HG02852 (cell line): ENCODE measurements at regions not wholly inside any gene's neighbourhood (a gene's known extent, or its start where the extent isn't known, plus 50 kb on each side); places are given as distances from the start of the nearest gene placed in this dataset.
"Not testable (repeated sequence)": the region's sequence is repeated elsewhere in the genome, so short reads cannot be mapped to it uniquely, and the experiment has no call there.

Experiments used
- ATAC-seq: cut with Tn5 transposase; IDR thresholded peaks from one replicate; pipeline ENCODE4 v1.9.1; 2021; ENCODE audit warnings: mild to moderate bottlenecking, moderate library complexity; ENCODE audit not compliant: unreplicated experiment

DNA sequence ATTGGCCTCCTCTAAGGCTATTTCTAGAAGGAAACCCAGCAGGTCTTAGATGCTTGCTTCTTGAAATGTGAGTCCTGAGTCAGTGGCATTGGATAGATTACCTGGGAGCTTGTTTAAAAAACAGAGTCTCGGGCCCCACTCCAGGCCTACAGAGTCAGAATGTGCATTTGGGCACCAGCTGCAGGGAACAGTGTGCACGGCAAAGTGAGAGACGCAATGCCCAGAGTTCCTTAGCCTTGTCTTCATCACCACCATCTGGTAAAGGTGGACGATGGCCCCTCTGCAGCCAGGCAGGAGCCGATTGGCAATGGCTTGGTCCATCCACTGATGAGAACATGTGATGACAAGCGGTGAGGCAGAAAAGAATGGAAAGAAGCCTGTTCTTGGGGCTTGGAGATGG lies 102.1 kb upstream of the TSC22D1 start:
- ATAC-seq: no peak

DNA sequence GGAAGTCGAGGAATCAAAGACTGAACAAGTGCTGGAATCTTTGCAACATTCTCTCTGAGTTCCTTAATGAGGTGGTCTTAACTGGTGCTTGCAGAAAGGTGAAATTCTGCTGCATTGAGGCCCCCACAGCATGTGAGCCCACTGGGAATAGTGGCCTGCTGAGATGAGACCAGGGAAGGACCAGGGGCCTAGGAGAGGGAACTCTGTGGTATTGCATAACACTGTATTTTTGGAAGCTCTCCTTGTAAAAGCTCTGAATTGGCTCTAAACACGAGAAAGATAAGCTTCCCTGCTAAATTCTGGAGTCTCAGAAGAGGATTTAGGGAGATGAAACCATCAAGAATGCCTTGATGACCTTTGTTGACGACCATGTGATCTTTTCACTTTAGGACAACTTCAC lies 100.4 kb upstream of the TSC22D1 start:
- no peak for ATAC-seq

DNA sequence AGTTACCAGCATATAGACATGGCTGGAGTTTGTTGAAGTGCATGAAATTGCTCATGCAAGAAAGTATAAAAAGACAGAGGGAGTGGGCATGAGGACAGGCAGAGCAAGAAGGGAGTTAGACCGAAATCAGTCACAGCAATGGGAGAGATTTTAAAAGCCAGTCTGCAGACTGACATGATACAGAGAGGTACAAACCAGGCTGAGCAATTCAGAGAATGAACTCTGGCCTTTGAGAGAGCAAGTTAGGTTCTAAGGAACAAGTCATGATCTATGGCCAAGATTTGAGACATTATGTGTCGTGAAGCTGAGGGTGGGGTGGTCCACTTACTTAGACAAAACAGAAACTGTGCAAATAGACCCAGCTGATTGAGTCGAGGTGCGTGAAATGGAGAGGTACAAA lies 93.4 kb upstream of the TSC22D1 start:
- ATAC-seq: no peak

DNA sequence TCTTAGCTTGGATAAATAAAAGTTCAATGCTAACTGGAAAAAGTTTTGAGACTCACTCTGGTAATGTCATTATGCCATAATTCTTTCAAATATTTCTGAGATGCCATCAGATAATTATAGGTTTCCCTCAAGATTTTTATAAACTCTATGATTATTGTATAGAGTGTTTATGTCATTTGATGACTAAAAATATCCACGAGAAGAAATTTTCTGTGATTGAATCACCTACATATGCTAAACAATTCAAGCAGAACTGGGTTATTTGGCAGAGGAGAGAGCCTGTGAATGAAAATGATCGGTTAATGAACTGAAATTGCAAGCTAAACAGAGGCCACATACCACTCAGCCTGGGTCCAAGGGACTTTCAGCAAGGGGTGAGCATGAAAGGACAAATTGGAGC lies 92.6 kb upstream of the TSC22D1 start:
- ATAC-seq: no peak

DNA sequence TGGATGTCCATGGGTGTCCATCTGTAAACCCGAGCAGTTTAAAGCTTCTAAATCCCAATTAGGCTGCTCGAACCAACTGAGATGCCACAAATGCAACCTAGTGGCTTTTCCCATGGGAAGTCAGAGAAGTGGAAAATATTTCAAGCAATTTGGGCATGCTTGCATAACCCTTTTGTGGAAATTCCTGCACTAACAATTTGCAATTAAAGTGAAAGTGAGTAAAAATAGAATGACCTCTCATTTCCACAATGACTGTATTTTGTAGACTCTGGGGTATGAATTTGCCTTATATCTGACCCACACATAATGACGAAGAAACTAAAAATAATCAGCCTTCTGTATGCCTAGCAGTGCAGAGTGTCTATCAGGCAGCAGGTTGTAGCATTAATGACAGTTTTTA lies 91.8 kb upstream of the TSC22D1 start:
- ATAC-seq: peak; percentile 88

DNA sequence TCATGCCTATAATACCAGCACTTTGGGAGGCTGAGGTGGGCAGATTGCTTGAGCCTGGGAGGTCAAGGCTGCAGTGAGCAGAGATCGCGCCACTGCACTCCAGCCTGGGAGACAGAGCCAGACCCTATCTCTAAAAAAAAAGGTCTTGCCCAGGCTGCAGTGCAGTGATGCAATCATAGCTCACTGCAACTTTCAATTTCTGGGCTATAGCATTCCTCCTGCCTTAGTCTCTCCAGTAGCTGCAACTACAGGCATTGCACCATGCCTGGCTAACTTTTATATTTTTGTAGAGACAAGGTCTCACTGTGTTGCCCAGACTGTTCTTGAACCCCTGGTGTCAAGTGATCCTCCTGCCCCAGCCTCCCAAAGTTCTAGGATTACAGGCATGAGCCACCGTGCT lies 90.4 kb upstream of the TSC22D1 start:
- ATAC-seq: not testable (repeated sequence)

DNA sequence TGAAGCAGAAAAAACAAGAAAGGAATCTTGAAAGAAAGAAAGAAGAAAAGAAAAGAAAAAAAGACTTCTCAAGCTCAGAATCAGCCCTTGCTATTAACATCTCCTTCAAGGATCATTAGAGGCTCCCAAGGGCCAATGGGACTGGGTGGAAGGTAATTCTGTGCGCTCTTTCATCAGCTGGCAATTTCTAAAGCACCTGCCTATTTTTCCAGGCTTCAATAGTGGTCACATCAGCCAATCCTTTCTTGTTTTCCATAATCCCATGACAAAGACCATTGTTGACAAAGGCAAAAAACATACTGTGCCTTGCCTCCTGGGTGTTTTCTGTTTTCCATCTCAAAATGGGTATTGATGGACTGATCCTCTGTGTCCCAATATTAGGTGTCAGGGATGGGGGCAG lies 88.2 kb upstream of the TSC22D1 start:
- no peak for ATAC-seq

- no peak for ATAC-seq
These were observed 86.4 kb upstream of the TSC22D1 start for GRCh38 chr13:44662515-44662914.

GRCh38 chr13:44661936-44662335 lies 85.8 kb upstream of the TSC22D1 start:
- ATAC-seq: no peak

GRCh38 chr13:44660050-44660449 lies 83.9 kb upstream of the TSC22D1 start:
- no peak for ATAC-seq

GRCh38 chr13:44652962-44653660 lies 77.0 kb upstream of the TSC22D1 start:
- no peak for ATAC-seq

GRCh38 chr13:44652168-44652567 lies 76.0 kb upstream of the TSC22D1 start:
- no peak for ATAC-seq

- ATAC-seq: no peak
These were observed 75.6 kb upstream of the TSC22D1 start for GRCh38 chr13:44651724-44652123.

- ATAC-seq: no peak
These were observed 75.1 kb upstream of the TSC22D1 start for GRCh38 chr13:44651209-44651608.

DNA sequence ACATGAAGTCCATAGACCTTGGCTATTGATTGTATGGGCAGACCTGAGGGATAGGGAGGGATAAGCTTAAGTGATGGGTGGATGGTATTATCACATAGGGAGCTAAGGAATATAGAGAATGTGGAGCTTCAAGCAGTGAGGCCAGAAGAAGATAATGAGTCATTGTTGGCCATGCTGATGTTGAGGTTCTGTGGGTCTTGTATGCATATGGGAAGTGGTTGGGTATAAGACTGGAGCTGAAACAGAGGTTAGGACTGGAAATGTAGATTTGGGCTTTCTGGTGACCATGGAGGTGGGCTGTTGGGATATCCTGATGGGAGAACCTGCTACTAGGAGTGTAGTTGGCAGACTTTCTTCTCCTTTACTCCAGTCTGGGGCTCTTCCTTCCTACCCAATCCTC lies 73.7 kb upstream of the TSC22D1 start:
- no peak for ATAC-seq

DNA sequence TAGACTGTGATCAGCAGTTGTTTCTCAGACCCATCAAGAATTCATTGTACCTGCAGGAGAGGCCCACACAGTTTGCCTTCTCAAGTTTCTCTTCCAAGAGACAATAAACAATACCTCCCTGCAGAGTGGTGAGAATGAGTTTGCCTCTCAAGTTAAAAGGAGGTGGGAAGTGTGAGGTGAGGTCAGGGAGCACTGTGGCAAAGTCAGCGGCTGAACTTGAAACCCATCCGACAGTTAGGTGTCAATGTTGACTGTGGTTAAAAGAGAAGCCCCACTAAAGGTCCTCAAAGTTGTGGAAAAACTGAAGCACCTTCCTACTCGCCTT lies 72.9 kb upstream of the TSC22D1 start:
- ATAC-seq: no peak

DNA sequence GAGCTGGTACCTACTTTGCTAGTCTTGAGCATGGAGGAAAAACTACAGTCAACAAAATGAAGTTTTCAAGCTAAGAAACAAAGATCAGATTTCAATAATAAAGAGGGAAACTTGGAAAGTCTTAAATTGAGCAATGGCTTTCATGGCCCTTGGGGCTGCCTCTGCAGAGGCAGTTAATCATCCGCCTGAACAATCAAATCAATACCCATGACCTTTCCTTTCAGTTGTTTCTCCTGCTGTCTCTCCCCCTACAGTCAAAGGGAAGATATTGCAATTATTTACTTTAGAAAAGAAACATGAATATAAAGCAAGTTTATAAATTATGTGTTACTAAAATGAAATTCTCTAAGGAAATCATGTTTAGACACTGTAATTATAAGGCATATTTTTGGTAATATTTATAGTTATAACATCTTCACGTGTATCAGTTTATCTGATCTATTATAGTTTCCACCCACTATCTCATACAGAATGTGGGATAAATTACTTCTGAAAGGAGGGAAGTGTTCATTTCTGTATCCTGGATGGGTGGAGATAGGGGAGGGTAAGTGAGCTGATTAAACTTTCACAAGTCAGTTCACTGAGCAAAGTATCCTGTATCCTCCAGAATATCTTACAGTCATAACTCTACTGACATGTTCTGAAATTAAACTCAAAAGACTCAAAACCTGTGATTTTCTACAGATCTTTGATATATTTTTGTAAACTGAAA lies 72.4 kb upstream of the TSC22D1 start:
- ATAC-seq: no peak

- ATAC-seq: not testable (repeated sequence)
These were observed 71.4 kb upstream of the TSC22D1 start for GRCh38 chr13:44647560-44647959.

DNA sequence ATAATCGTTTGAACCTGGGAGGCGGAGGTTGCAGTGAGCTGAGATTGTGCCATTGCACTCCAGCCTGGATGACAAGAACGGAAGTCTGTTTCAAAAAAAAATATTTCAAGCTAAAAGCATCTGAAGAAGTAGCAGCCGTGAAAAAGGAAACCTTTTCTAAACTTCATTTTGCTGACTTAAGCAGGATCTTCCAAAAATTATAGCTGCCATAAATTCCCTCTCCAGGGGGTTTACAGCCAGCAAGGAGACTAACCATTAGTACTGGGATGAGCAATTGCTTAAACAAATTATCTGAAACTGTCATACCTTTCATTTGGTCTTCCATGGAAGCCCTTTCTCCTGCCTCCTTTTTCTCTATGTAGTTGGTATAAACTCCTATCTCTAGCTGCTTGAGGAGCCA lies 69.9 kb upstream of the TSC22D1 start:
- ATAC-seq: no peak

DNA sequence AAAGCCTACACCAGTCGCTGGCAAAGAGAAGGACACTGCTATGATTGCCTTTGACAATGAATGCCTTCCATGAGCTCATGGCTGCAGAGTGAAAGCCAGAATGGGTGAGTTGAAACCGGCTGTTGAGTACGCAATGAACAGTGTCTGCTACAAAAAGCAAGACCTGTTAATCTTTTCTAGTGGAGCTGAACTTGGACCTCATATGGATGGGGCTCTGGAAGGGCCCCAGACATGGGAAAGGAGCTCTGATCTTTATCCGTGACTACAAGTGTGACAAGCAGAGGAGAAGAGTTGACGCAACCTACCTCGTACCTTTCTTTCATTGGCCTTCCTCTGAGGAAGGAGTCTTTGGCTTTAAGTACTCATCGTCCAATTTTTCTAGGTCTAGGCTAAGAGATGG lies 67.1 kb upstream of the TSC22D1 start:
- ATAC-seq: no peak

- no peak for ATAC-seq
These were observed 61.5 kb upstream of the TSC22D1 start for GRCh38 chr13:44637581-44637980.

GRCh38 chr13:44629465-44630183 lies 53.5 kb upstream of the TSC22D1 start:
- ATAC-seq: no peak
